ENCODE measurements at regions not wholly inside any gene's neighbourhood (a gene's known extent, or its start where the extent isn't known, plus 50 kb on each side); places are given as distances from the start of the nearest gene placed in this dataset.

DNA sequence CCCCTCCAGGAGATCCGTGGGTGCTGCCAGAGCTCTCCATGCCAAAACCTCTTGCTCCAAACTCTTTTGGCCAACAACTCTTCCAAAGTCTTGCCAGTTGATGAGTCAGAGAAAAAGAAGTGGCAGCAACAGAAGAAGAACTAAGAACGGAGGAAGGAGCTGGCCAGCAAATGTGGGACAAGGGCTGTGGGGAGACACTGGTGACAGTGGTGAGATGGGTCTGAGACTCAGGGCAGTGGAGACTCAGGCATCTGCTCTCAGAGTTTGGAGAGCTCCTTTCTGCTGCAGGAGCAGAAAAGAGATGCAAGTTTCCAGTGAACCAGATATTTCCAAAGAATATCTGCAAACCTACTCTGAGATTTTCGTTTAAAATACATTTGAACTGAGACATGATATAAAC, 92.3 kb upstream of the SEMA6A start:
- Histone ChIP-seq H3K9ac (ENCODE audit: low read depth in 1 of 2, low read length in 2 of 2) (no peak overlapping the region), H3K27ac (ENCODE audit: low read depth, low read length) (no peak overlapping the region)

DNA sequence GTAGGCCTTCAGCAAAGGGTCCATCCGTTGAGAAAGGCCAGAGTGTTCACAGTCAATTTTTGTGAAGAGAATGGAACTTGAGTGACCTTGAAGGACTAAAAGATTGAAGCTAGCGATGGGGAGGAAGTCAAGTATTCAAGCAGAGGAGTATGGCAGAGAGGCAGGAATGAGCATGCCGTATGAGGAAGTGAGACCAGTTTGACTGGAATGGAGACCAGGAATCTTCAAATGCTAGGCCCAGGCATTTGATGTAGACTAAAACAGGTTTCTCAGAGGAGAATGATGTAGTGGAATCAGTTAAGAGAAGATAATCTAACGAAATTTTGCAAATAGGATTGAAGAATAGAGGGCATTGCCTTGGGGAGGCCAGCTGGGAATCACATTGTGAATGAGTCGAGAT, 90.4 kb upstream of the SEMA6A start:
- H3K9me3 ChIP-seq (ENCODE audit: control insufficient read depth in 1 of 2, low read length in 2 of 2) = peaks cover 9% of the 10 kb centered on the region in 2 donors
- no peak overlapping the region for H3K27ac ChIP-seq (ENCODE audit: low read depth, low read length)
- H3K4me1 ChIP-seq (ENCODE audit: control insufficient read depth in 1 of 2, insufficient read depth in 2 of 2, low read length in 2 of 2) = no peaks in the 10 kb centered on the region
- no peak overlapping the region for H3K9ac ChIP-seq (ENCODE audit: low read depth in 1 of 2, low read length in 2 of 2)
- no peaks in the 10 kb centered on the region for H3K27me3 ChIP-seq (ENCODE audit: control insufficient read depth in 1 of 2, insufficient read depth in 2 of 2, low read length in 2 of 2)
- no peaks in the 10 kb centered on the region for H3K36me3 ChIP-seq (ENCODE audit: control insufficient read depth in 1 of 2, insufficient read depth in 2 of 2, low read length in 2 of 2)
- no peak overlapping the region for H3K4me3 ChIP-seq (ENCODE audit: low read depth in 1 of 2, low read length in 2 of 2)

More for the DNA sequence above, 92.3 kb upstream of the SEMA6A start:
- Histone ChIP-seq H3K4me1 (ENCODE audit: control insufficient read depth in 1 of 2, insufficient read depth in 2 of 2, low read length in 2 of 2) (no peaks in the 10 kb centered on the region), H3K27me3 (ENCODE audit: control insufficient read depth in 1 of 2, insufficient read depth in 2 of 2, low read length in 2 of 2) (no peaks in the 10 kb centered on the region), H3K4me3 (ENCODE audit: low read depth in 1 of 2, low read length in 2 of 2) (no peak overlapping the region), H3K9me3 (ENCODE audit: control insufficient read depth in 1 of 2, low read length in 2 of 2) (no peaks in the 10 kb centered on the region), H3K36me3 (ENCODE audit: control insufficient read depth in 1 of 2, insufficient read depth in 2 of 2, low read length in 2 of 2) (no peaks in the 10 kb centered on the region)

DNA sequence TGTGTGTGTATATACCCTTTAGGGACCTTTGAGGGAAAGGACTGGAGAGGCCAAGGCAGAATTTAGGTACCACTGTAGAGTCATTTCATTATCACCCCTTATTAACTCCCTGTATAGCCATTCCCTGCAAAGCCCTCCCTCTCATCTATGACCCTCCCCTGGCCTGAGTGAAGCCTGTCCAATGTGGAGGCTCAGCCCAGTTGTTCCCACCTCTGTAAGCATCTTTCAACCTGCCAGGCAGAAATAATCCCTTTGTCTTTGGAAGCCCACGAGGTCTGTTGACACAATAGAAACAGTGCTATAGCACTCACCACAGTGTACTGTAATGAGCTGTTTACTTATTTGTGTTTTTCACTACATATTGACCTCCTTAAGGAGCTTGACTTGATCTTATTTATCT, 88.5 kb upstream of the SEMA6A start:
- Histone ChIP-seq H3K27me3 (ENCODE audit: control insufficient read depth in 1 of 2, insufficient read depth in 2 of 2, low read length in 2 of 2) (no peaks in the 10 kb centered on the region), H3K36me3 (ENCODE audit: control insufficient read depth in 1 of 2, insufficient read depth in 2 of 2, low read length in 2 of 2) (no peaks in the 10 kb centered on the region), H3K4me1 (ENCODE audit: control insufficient read depth in 1 of 2, insufficient read depth in 2 of 2, low read length in 2 of 2) (no peaks in the 10 kb centered on the region), H3K27ac (ENCODE audit: low read depth, low read length) (no peak overlapping the region), H3K4me3 (ENCODE audit: low read depth in 1 of 2, low read length in 2 of 2) (no peak overlapping the region), H3K9me3 (ENCODE audit: control insufficient read depth in 1 of 2, low read length in 2 of 2) (peaks cover 9% of the 10 kb centered on the region in 2 donors), H3K9ac (ENCODE audit: low read depth in 1 of 2, low read length in 2 of 2) (no peak overlapping the region)

DNA sequence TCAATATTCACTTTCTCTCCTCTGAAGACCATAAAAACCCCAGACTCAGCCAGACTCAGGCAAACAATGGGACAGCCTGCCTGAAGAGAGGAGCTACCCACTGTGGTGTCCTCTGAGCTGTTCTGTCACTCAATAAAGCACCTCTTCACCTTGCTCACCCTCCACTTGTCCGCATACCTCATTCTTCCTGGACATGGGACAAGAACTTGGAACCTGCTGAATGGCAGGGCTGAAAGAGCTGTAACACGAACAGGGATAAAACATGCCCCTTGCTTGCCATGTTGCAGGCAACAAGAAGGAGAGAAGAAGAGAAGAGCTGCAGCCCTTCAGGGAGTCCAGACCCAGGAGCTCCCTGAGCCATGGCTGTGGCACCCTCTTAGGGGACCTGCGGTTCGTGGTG, 86.8 kb upstream of the SEMA6A start:
- Histone ChIP-seq H3K9ac (ENCODE audit: low read depth in 1 of 2, low read length in 2 of 2) (no peak overlapping the region), H3K4me1 (ENCODE audit: control insufficient read depth in 1 of 2, insufficient read depth in 2 of 2, low read length in 2 of 2) (no peaks in the 10 kb centered on the region), H3K27me3 (ENCODE audit: control insufficient read depth in 1 of 2, insufficient read depth in 2 of 2, low read length in 2 of 2) (no peaks in the 10 kb centered on the region), H3K9me3 (ENCODE audit: control insufficient read depth in 1 of 2, low read length in 2 of 2) (peaks cover 9% of the 10 kb centered on the region in 2 donors), H3K4me3 (ENCODE audit: low read depth in 1 of 2, low read length in 2 of 2) (no peak overlapping the region), H3K27ac (ENCODE audit: low read depth, low read length) (no peak overlapping the region), H3K36me3 (ENCODE audit: control insufficient read depth in 1 of 2, insufficient read depth in 2 of 2, low read length in 2 of 2) (no peaks in the 10 kb centered on the region)

DNA sequence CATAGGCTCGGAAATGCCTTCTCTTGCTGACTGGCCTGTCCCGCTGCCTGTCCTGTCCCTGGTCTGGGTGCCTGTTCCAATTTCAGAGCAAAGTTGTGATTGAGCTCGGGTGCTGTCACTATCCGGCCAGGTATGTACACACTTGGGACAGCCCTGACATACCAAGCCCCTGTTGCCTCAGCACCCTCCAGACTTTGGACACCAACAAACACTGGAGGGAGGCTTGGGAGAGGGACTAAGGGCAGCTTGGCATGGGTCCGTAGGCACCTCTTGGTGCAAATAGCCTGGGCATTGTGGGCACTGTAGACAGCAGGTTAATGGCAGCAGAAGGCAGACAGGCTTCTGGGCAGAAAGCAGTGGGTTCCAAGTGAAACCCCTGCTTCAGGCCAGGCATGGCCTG, 86.3 kb upstream of the SEMA6A start:
- no peak overlapping the region for H3K9ac ChIP-seq (ENCODE audit: low read depth in 1 of 2, low read length in 2 of 2)
- H3K27ac ChIP-seq (ENCODE audit: low read depth, low read length) = no peak overlapping the region
- no peaks in the 10 kb centered on the region for H3K36me3 ChIP-seq (ENCODE audit: control insufficient read depth in 1 of 2, insufficient read depth in 2 of 2, low read length in 2 of 2)
- no peak overlapping the region for H3K4me3 ChIP-seq (ENCODE audit: low read depth in 1 of 2, low read length in 2 of 2)
- no peaks in the 10 kb centered on the region for H3K4me1 ChIP-seq (ENCODE audit: control insufficient read depth in 1 of 2, insufficient read depth in 2 of 2, low read length in 2 of 2)
- peaks cover 9% of the 10 kb centered on the region in 2 donors for H3K9me3 ChIP-seq (ENCODE audit: control insufficient read depth in 1 of 2, low read length in 2 of 2)
- no peaks in the 10 kb centered on the region for H3K27me3 ChIP-seq (ENCODE audit: control insufficient read depth in 1 of 2, insufficient read depth in 2 of 2, low read length in 2 of 2)

DNA sequence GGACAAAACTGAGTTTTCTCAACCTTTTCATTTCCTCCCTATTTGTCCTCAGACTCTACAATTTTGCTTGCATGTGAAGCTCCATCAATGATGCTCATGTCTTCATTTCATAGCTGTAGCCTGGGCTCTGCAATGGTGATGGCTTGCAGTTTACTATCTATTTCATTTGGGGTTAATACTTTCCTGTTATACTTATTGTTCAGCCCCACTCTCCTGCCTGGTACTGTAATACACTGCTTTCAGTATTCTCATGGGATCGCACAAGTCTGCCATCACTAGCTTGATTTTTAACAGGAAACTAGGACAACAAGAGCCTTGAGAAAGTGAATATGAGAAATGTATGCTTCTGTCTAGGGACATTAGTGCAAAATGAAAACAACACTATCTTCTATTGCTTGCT, 84.2 kb upstream of the SEMA6A start:
- Histone ChIP-seq H3K36me3 (ENCODE audit: control insufficient read depth in 1 of 2, insufficient read depth in 2 of 2, low read length in 2 of 2) (no peaks in the 10 kb centered on the region), H3K4me3 (ENCODE audit: low read depth in 1 of 2, low read length in 2 of 2) (no peak overlapping the region), H3K9ac (ENCODE audit: low read depth in 1 of 2, low read length in 2 of 2) (no peak overlapping the region), H3K27me3 (ENCODE audit: control insufficient read depth in 1 of 2, insufficient read depth in 2 of 2, low read length in 2 of 2) (no peaks in the 10 kb centered on the region), H3K27ac (ENCODE audit: low read depth, low read length) (no peak overlapping the region), H3K9me3 (ENCODE audit: control insufficient read depth in 1 of 2, low read length in 2 of 2) (peaks cover 9% of the 10 kb centered on the region in 2 donors), H3K4me1 (ENCODE audit: control insufficient read depth in 1 of 2, insufficient read depth in 2 of 2, low read length in 2 of 2) (no peaks in the 10 kb centered on the region)

DNA sequence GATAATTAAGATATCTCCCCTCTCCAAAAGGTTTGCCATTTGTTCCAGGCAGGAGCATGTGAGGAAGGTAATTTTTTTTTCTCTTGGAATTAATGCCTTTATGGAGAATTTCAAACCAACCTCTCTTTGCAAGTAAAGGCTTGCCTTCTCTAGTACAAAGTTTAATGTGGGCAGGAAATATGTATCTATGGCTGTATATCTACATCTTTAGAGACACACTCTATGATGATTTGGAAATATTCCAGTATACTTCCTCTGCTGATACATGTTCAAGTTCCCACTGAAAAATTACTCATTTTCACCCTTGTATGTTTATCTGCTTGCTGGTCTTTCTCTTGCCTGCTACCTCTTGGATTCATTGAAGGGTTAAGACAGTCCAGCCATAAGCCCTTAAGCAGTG, 83.5 kb upstream of the SEMA6A start:
- H3K9me3 ChIP-seq (ENCODE audit: control insufficient read depth in 1 of 2, low read length in 2 of 2) = peaks cover 9% of the 10 kb centered on the region in 2 donors
- no peaks in the 10 kb centered on the region for H3K36me3 ChIP-seq (ENCODE audit: control insufficient read depth in 1 of 2, insufficient read depth in 2 of 2, low read length in 2 of 2)
- H3K4me3 ChIP-seq (ENCODE audit: low read depth in 1 of 2, low read length in 2 of 2) = no peak overlapping the region
- no peak overlapping the region for H3K27ac ChIP-seq (ENCODE audit: low read depth, low read length)
- no peaks in the 10 kb centered on the region for H3K4me1 ChIP-seq (ENCODE audit: control insufficient read depth in 1 of 2, insufficient read depth in 2 of 2, low read length in 2 of 2)
- no peaks in the 10 kb centered on the region for H3K27me3 ChIP-seq (ENCODE audit: control insufficient read depth in 1 of 2, insufficient read depth in 2 of 2, low read length in 2 of 2)
- no peak overlapping the region for H3K9ac ChIP-seq (ENCODE audit: low read depth in 1 of 2, low read length in 2 of 2)

DNA sequence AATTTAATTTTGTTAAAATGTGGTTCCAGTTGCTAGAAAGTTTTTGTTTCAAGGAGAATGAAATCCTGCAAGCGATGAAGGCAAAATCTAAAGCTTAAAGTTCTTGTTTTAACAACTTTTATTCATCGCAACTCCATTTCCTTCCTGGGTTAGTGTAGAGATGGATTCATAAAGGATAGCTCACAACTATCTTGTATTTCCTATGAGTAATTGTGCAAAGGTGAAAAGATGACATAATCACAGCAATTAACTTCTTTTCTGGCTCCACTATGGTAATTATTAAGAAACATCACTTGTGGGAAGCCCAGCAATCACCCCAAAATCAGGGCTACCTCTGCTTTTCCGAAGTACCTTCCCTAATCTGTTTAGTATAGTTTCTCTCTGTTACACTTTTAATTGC, 80.8 kb upstream of the SEMA6A start:
- H3K4me3 ChIP-seq (ENCODE audit: low read depth in 1 of 2, low read length in 2 of 2) = no peak overlapping the region
- no peaks in the 10 kb centered on the region for H3K4me1 ChIP-seq (ENCODE audit: control insufficient read depth in 1 of 2, insufficient read depth in 2 of 2, low read length in 2 of 2)
- H3K27ac ChIP-seq (ENCODE audit: low read depth, low read length) = no peak overlapping the region
- no peak overlapping the region for H3K9ac ChIP-seq (ENCODE audit: low read depth in 1 of 2, low read length in 2 of 2)
- H3K27me3 ChIP-seq (ENCODE audit: control insufficient read depth in 1 of 2, insufficient read depth in 2 of 2, low read length in 2 of 2) = no peaks in the 10 kb centered on the region
- H3K36me3 ChIP-seq (ENCODE audit: control insufficient read depth in 1 of 2, insufficient read depth in 2 of 2, low read length in 2 of 2) = no peaks in the 10 kb centered on the region
- no peaks in the 10 kb centered on the region for H3K9me3 ChIP-seq (ENCODE audit: control insufficient read depth in 1 of 2, low read length in 2 of 2)

DNA sequence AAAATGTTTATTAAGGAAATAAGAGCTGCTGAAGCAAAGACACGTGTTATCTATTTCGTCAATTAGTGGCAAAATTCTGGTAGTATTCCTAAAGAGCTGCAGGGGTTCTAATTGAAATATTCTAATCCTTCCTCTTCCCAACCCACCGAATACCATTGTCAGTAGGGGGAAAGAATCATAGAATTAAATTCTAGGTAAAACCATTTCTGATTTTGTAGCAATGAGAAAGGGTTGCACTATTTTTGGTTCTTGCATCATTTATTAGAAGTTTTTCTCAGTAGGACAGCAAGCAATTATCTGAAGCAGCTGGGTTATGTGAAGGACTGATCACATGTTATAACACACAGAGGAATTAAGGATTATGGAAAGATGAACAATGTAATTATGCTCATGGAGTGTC, 80.3 kb upstream of the SEMA6A start:
- H3K9ac ChIP-seq (ENCODE audit: low read depth in 1 of 2, low read length in 2 of 2) = no peak overlapping the region

DNA sequence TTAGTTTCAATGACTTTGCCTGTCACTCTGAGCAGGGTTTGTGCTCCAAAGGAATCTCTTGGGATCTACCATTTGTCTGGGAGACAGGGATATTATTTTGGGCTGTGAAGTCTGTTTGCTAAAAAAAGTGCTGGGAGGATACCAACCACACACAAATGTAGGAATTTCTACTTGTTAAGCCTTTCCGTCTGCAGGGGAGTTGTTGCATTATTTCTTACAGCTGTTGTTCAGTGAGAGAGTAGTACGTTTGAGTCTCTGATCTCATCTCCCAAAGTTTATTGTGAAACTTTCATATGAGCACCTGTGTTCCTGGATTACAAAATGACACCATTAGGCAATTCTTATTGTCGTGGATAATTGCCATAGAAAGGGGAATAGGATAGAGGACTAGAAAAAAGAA, 78.3 kb upstream of the SEMA6A start:
- Histone ChIP-seq H3K27me3 (ENCODE audit: control insufficient read depth in 1 of 2, insufficient read depth in 2 of 2, low read length in 2 of 2) (no peaks in the 10 kb centered on the region), H3K9ac (ENCODE audit: low read depth in 1 of 2, low read length in 2 of 2) (no peak overlapping the region), H3K9me3 (ENCODE audit: control insufficient read depth in 1 of 2, low read length in 2 of 2) (no peaks in the 10 kb centered on the region), H3K27ac (ENCODE audit: low read depth, low read length) (no peak overlapping the region), H3K4me1 (ENCODE audit: control insufficient read depth in 1 of 2, insufficient read depth in 2 of 2, low read length in 2 of 2) (no peaks in the 10 kb centered on the region), H3K36me3 (ENCODE audit: control insufficient read depth in 1 of 2, insufficient read depth in 2 of 2, low read length in 2 of 2) (no peaks in the 10 kb centered on the region), H3K4me3 (ENCODE audit: low read depth in 1 of 2, low read length in 2 of 2) (no peak overlapping the region)

More for the DNA sequence above, 80.3 kb upstream of the SEMA6A start:
- no peaks in the 10 kb centered on the region for H3K27me3 ChIP-seq (ENCODE audit: control insufficient read depth in 1 of 2, insufficient read depth in 2 of 2, low read length in 2 of 2)
- H3K9me3 ChIP-seq (ENCODE audit: control insufficient read depth in 1 of 2, low read length in 2 of 2) = no peaks in the 10 kb centered on the region
- H3K36me3 ChIP-seq (ENCODE audit: control insufficient read depth in 1 of 2, insufficient read depth in 2 of 2, low read length in 2 of 2) = no peaks in the 10 kb centered on the region
- H3K27ac ChIP-seq (ENCODE audit: low read depth, low read length) = no peak overlapping the region
- no peak overlapping the region for H3K4me3 ChIP-seq (ENCODE audit: low read depth in 1 of 2, low read length in 2 of 2)
- H3K4me1 ChIP-seq (ENCODE audit: control insufficient read depth in 1 of 2, insufficient read depth in 2 of 2, low read length in 2 of 2) = no peaks in the 10 kb centered on the region

DNA sequence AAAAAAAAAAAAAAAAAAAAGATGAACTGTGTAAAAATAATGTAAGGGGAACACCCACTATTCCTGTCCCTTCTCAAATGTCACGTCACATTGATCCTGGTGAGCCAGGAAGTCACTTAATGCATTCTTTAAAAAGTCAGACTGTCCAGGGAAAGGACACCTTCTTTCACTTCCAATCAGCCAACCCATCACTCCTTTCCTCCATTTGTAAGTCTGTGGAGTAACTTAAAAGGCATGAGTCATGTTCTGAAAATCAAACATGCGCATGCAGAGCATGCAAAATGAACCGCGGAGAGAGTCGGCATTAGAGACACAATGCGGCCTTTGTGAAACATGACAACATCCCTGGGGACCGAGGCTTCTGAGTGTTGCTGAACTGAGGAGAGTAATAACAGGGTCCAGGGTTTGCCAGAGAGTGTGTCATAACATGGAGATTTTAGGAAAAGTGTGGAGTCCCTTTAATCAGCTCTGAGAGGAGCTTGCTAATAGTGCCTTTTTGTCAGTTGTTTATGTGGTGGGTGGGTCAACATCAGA, 77.6 kb upstream of the SEMA6A start:
- H3K9ac ChIP-seq (ENCODE audit: low read depth in 1 of 2, low read length in 2 of 2) = no peak overlapping the region
- no peaks in the 10 kb centered on the region for H3K9me3 ChIP-seq (ENCODE audit: control insufficient read depth in 1 of 2, low read length in 2 of 2)
- H3K27me3 ChIP-seq (ENCODE audit: control insufficient read depth in 1 of 2, insufficient read depth in 2 of 2, low read length in 2 of 2) = no peaks in the 10 kb centered on the region
- no peak overlapping the region for H3K27ac ChIP-seq (ENCODE audit: low read depth, low read length)
- no peaks in the 10 kb centered on the region for H3K4me1 ChIP-seq (ENCODE audit: control insufficient read depth in 1 of 2, insufficient read depth in 2 of 2, low read length in 2 of 2)
- H3K36me3 ChIP-seq (ENCODE audit: control insufficient read depth in 1 of 2, insufficient read depth in 2 of 2, low read length in 2 of 2) = no peaks in the 10 kb centered on the region
- H3K4me3 ChIP-seq (ENCODE audit: low read depth in 1 of 2, low read length in 2 of 2) = no peak overlapping the region
